ENCODE measurements at regions not wholly inside any gene's neighbourhood (a gene's known extent, or its start where the extent isn't known, plus 50 kb on each side); places are given as distances from the start of the nearest gene placed in this dataset.
"Not testable (repeated sequence)": the region's sequence is repeated elsewhere in the genome, so short reads cannot be mapped to it uniquely, and the experiment has no call there.

DNA sequence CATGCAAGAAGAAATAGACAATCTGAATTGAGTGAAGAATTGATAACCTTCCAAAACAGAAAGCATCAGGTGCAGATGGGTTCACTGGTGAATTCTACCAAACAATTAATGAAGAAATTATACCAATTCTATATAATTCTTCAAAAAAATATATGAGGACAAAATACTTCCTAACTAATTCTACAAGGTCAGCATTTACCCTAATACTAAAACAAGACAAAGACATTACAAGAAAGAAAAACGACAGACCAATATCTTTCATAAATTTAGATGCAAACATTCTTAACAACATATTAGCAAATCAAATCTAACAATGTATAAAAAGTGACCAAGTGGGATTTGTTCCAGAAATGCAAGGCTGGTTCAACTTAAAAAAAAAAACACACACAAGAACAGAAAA lies 183.9 kb downstream of the BARX1 start:
- no peaks in the 10 kb centered on the region; the same call in 1 of the 2 replicates for H3K9me3 ChIP-seq (ENCODE audit: insufficient read depth, low read length)
- TF ChIP-seq, protein P1, sequence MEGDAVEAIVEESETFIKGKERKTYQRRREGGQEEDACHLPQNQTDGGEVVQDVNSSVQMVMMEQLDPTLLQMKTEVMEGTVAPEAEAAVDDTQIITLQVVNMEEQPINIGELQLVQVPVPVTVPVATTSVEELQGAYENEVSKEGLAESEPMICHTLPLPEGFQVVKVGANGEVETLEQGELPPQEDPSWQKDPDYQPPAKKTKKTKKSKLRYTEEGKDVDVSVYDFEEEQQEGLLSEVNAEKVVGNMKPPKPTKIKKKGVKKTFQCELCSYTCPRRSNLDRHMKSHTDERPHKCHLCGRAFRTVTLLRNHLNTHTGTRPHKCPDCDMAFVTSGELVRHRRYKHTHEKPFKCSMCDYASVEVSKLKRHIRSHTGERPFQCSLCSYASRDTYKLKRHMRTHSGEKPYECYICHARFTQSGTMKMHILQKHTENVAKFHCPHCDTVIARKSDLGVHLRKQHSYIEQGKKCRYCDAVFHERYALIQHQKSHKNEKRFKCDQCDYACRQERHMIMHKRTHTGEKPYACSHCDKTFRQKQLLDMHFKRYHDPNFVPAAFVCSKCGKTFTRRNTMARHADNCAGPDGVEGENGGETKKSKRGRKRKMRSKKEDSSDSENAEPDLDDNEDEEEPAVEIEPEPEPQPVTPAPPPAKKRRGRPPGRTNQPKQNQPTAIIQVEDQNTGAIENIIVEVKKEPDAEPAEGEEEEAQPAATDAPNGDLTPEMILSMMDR (IDR thresholded peaks at IDR 0.05; ENCODE audit: low read depth, low read length): no peak
- TF ChIP-seq EZH2phosphoT487 (IDR thresholded peaks at IDR 0.05; ENCODE audit: low read depth): no peak
- no peaks in the 10 kb centered on the region for H3K79me2 ChIP-seq (ENCODE audit: low read length)
- no peaks in the 10 kb centered on the region for H4K20me1 ChIP-seq (ENCODE audit: insufficient read depth, low read length)
- H3K9ac ChIP-seq (ENCODE audit: low read length): no peak overlapping the region
- H3K36me3 ChIP-seq (replicated peaks; ENCODE audit: low read depth, low read length): no peaks in the 10 kb centered on the region
- H3K27me3 ChIP-seq (ENCODE audit: low read depth, low read length): no peaks in the 10 kb centered on the region
- no peak overlapping the region for H3K4me2 ChIP-seq (ENCODE audit: low read length)
- no peak overlapping the region for H3K27ac ChIP-seq (ENCODE audit: low read length)
- H2AFZ ChIP-seq (ENCODE audit: low read depth, low read length): no peak overlapping the region
- H3K4me3 ChIP-seq (ENCODE audit: low read length): no peak overlapping the region
- H3K4me1 ChIP-seq (ENCODE audit: low read length): no peaks in the 10 kb centered on the region

DNA sequence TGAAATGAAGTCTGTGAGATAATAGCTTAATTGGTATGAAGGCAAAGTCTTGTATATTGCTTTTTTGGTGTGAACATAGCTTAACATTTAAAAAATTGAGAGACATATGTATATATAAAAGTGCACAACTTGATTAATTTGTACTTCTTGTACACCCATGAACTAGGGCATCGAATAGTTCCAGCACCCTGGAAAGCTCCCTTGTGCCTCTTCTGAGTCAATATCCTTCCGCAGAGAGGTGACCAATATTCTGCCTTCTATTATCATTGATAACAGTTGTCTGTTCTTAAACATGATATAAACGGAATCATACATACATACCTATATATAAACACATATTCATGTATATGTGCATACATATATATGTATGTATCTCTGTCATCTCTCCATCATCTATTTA lies 185.4 kb downstream of the PHF2 start:
- no peak for TF ChIP-seq EZH2phosphoT487 (IDR thresholded peaks at IDR 0.05; ENCODE audit: low read depth)
- TF ChIP-seq, protein P1 (IDR thresholded peaks at IDR 0.05; ENCODE audit: low read depth, low read length): no peak
- H3K4me1 ChIP-seq (ENCODE audit: low read length): no peaks in the 10 kb centered on the region
- no peak overlapping the region for H3K4me2 ChIP-seq (ENCODE audit: low read length)

DNA sequence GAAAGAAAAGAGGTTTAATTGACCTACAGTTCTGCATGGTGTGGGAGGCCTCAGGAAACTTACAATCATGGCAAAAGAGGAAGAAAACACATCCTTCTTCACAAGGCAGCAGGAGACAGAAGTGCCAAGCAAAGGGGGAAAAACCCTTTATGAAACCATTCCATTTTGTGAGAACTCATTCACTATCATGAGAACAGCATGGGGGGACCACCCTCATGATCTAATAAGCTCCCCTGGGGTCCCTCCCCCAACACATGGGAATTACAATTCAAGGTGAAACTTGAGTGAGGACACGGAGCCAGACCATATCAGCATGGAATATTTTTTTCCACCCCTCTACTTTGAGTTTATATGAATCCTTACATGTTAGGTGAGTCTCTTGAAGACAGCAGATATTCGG lies 173.7 kb downstream of the PHF2 start:
- Histone ChIP-seq H3K36me3 (replicated peaks; ENCODE audit: low read depth, low read length) (no peaks in the 10 kb centered on the region), H3K4me3 (ENCODE audit: low read length) (no peak overlapping the region), H3K27me3 (ENCODE audit: low read depth, low read length) (no peaks in the 10 kb centered on the region), H2AFZ (ENCODE audit: low read depth, low read length) (no peak overlapping the region), H3K4me1 (ENCODE audit: low read length) (no peaks in the 10 kb centered on the region), H3K4me2 (ENCODE audit: low read length) (no peak overlapping the region), H3K9me3 (ENCODE audit: insufficient read depth, low read length) (peaks cover 23% of the 10 kb centered on the region), H3K9ac (ENCODE audit: low read length) (no peak overlapping the region), H4K20me1 (ENCODE audit: insufficient read depth, low read length) (no peaks in the 10 kb centered on the region), H3K27ac (ENCODE audit: low read length) (no peak overlapping the region), H3K79me2 (ENCODE audit: low read length) (no peaks in the 10 kb centered on the region)
- no peak for TF ChIP-seq EZH2phosphoT487 (IDR thresholded peaks at IDR 0.05; ENCODE audit: low read depth)
- TF ChIP-seq, protein P1 (IDR thresholded peaks at IDR 0.05; ENCODE audit: low read depth, low read length): no peak

More for the DNA sequence above, 185.4 kb downstream of the PHF2 start:
- Histone ChIP-seq H3K27ac (ENCODE audit: low read length) (no peak overlapping the region), H3K27me3 (ENCODE audit: low read depth, low read length) (peaks cover 16% of the 10 kb centered on the region; the same call in 1 of the 2 replicates), H4K20me1 (ENCODE audit: insufficient read depth, low read length) (no peaks in the 10 kb centered on the region), H3K9me3 (ENCODE audit: insufficient read depth, low read length) (peaks cover 6% of the 10 kb centered on the region; the same call in 1 of the 2 replicates), H3K9ac (ENCODE audit: low read length) (no peak overlapping the region), H3K79me2 (ENCODE audit: low read length) (no peaks in the 10 kb centered on the region), H3K36me3 (replicated peaks; ENCODE audit: low read depth, low read length) (no peaks in the 10 kb centered on the region), H2AFZ (ENCODE audit: low read depth, low read length) (no peak overlapping the region), H3K4me3 (ENCODE audit: low read length) (no peak overlapping the region)

DNA sequence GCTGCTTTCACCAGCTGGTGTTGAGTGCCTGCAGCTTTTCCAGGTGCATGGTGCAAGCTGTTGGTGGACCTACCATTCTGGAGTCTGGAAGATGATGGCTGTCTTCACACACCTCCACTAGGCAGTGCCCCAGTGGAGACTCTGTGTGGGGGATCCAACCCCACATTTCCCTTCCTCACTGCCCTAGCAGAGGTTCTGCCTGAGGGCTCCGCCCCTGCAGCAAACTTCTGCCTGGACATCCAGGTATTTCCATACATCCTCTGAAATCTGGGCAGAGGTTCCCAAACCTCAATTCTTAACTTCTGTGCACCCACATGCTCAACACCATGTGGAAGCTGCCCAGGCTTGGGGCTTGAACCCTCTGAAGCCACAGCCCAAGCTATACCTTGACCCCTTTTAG lies 172.4 kb downstream of the PHF2 start:
- not testable (repeated sequence) for H3K79me2 ChIP-seq (ENCODE audit: low read length); H3K4me2 ChIP-seq (ENCODE audit: low read length); H3K27me3 ChIP-seq (ENCODE audit: low read depth, low read length); H4K20me1 ChIP-seq (ENCODE audit: insufficient read depth, low read length); H3K4me3 ChIP-seq (ENCODE audit: low read length); H3K36me3 ChIP-seq (replicated peaks; ENCODE audit: low read depth, low read length); H3K9ac ChIP-seq (ENCODE audit: low read length); H3K4me1 ChIP-seq (ENCODE audit: low read length); H3K27ac ChIP-seq (ENCODE audit: low read length); H2AFZ ChIP-seq (ENCODE audit: low read depth, low read length)
- peaks cover 23% of the 10 kb centered on the region for H3K9me3 ChIP-seq (ENCODE audit: insufficient read depth, low read length)

DNA sequence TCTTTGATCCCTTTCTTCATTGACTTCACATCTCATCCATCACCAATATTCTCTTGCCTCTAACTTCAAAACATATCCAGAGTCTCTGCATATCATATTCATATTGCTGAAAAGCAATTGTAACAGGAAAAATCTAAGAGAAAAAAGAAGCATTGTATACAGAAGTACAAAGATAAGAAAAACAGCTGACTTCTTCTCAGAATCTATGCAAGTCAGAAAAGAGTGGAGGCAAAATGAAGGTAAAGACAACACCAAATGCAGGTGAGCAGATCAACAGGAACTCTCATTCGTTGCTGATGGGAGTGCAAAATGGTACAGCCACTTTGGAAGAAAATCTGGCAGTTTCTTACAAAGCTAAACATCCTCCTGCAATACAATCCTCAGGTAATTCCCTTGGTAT lies 155.6 kb downstream of the PHF2 start:
- no peak for TF ChIP-seq EZH2phosphoT487 (IDR thresholded peaks at IDR 0.05; ENCODE audit: low read depth)
- TF ChIP-seq, protein P1 (IDR thresholded peaks at IDR 0.05; ENCODE audit: low read depth, low read length): no peak
- no peaks in the 10 kb centered on the region for H4K20me1 ChIP-seq (ENCODE audit: insufficient read depth, low read length)
- no peak overlapping the region for H3K4me3 ChIP-seq (ENCODE audit: low read length)
- no peaks in the 10 kb centered on the region; the same call in 1 of the 2 replicates for H3K27me3 ChIP-seq (ENCODE audit: low read depth, low read length)
- H2AFZ ChIP-seq (ENCODE audit: low read depth, low read length): no peak overlapping the region
- no peak overlapping the region for H3K9ac ChIP-seq (ENCODE audit: low read length)
- no peaks in the 10 kb centered on the region for H3K36me3 ChIP-seq (replicated peaks; ENCODE audit: low read depth, low read length)
- peaks cover 12% of the 10 kb centered on the region for H3K9me3 ChIP-seq (ENCODE audit: insufficient read depth, low read length)
- no peaks in the 10 kb centered on the region for H3K79me2 ChIP-seq (ENCODE audit: low read length)
- no peak overlapping the region for H3K4me2 ChIP-seq (ENCODE audit: low read length)
- no peaks in the 10 kb centered on the region for H3K4me1 ChIP-seq (ENCODE audit: low read length)
- H3K27ac ChIP-seq (ENCODE audit: low read length): no peak overlapping the region
